ENCODE measurements at regions not wholly inside any gene's neighbourhood (a gene's known extent, or its start where the extent isn't known, plus 50 kb on each side); places are given as distances from the start of the nearest gene placed in this dataset.
"Not testable (repeated sequence)": the region's sequence is repeated elsewhere in the genome, so short reads cannot be mapped to it uniquely, and the experiment has no call there.

- TF ChIP-seq, protein P1, sequence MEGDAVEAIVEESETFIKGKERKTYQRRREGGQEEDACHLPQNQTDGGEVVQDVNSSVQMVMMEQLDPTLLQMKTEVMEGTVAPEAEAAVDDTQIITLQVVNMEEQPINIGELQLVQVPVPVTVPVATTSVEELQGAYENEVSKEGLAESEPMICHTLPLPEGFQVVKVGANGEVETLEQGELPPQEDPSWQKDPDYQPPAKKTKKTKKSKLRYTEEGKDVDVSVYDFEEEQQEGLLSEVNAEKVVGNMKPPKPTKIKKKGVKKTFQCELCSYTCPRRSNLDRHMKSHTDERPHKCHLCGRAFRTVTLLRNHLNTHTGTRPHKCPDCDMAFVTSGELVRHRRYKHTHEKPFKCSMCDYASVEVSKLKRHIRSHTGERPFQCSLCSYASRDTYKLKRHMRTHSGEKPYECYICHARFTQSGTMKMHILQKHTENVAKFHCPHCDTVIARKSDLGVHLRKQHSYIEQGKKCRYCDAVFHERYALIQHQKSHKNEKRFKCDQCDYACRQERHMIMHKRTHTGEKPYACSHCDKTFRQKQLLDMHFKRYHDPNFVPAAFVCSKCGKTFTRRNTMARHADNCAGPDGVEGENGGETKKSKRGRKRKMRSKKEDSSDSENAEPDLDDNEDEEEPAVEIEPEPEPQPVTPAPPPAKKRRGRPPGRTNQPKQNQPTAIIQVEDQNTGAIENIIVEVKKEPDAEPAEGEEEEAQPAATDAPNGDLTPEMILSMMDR (conservative IDR thresholded peaks at IDR 0.05; ENCODE audit: control insufficient read depth, insufficient read depth, low read depth, low read length), result no peak
- DNase-seq (ENCODE audit: low read depth), result no peak
- no peak overlapping the region for H3K4me3 ChIP-seq (ENCODE audit: control insufficient read depth, low read depth, low read length)
Observed at GRCh38 chr10:64771253-64772050, 1250.3 kb downstream of the REEP3 start.

GRCh38 chr10:64773357-64773756 lies 1252.2 kb downstream of the REEP3 start:
- H3K4me3 ChIP-seq (ENCODE audit: control insufficient read depth, low read depth, low read length), result no peak overlapping the region
- TF ChIP-seq, protein P1 (conservative IDR thresholded peaks at IDR 0.05; ENCODE audit: control insufficient read depth, insufficient read depth, low read depth, low read length), result no peak
- no peak for DNase-seq (ENCODE audit: low read depth)

- H3K4me3 ChIP-seq (ENCODE audit: control insufficient read depth, low read depth, low read length); DNase-seq (ENCODE audit: low read depth): not testable (repeated sequence)
Observed at GRCh38 chr10:64784451-64784850, 1263.2 kb downstream of the REEP3 start.

DNA sequence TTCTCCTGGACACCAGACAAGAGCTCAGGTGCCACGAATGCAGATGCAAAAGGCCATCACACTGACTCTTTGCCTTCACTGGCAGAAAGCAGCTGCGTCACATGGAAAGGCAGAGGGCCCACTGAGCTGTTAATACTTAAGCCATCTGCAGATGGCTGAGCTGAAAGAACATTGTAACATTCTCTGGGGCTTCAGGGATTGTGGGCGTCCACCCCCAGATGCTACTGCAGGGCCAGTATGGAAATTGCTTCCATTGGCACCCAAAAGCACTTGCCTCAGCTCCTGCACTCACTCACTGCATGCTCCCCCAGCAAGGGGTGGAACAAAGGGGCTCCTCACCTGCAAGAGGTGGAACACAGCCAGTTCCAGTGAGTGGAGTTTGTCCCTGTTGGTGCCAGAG lies 1264.6 kb downstream of the REEP3 start:
- TF ChIP-seq, protein P1 (conservative IDR thresholded peaks at IDR 0.05; ENCODE audit: control insufficient read depth, insufficient read depth, low read depth, low read length), result no peak
- H3K4me3 ChIP-seq (ENCODE audit: control insufficient read depth, low read depth, low read length), result no peak overlapping the region
- DNase-seq (ENCODE audit: low read depth), result no peak

GRCh38 chr10:64786989-64787388 lies 1265.8 kb downstream of the REEP3 start:
- DNase-seq (ENCODE audit: low read depth), result no peak
- TF ChIP-seq, protein P1 (conservative IDR thresholded peaks at IDR 0.05; ENCODE audit: control insufficient read depth, insufficient read depth, low read depth, low read length), result no peak
- H3K4me3 ChIP-seq (ENCODE audit: control insufficient read depth, low read depth, low read length), result no peak overlapping the region

- no peak overlapping the region for H3K4me3 ChIP-seq (ENCODE audit: control insufficient read depth, low read depth, low read length)
- TF ChIP-seq, protein P1 (conservative IDR thresholded peaks at IDR 0.05; ENCODE audit: control insufficient read depth, insufficient read depth, low read depth, low read length), result no peak
- no peak for DNase-seq (ENCODE audit: low read depth)
Observed at GRCh38 chr10:64795847-64796246, 1274.6 kb downstream of the REEP3 start.

DNA sequence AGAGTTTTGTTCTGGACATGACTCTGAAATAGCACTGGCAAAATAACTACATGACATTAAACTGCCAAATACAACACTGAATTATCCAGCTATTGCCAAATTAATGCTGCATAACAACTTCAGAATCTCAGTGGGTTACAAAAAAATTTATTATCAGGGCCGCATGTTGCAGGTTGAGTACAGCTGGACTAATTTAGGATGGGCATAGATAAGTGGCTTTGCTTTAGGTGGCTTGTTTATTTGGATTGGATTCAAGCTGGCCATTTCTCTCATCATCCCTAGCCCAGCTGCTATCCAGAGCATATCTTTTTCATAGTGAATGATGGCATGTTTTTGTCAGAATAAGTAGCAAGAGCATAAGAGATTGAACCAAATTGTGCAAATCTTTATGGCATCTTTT lies 1277.1 kb downstream of the REEP3 start:
- DNase-seq (ENCODE audit: low read depth), result no peak
- TF ChIP-seq, protein P1 (conservative IDR thresholded peaks at IDR 0.05; ENCODE audit: control insufficient read depth, insufficient read depth, low read depth, low read length), result no peak
- H3K4me3 ChIP-seq (ENCODE audit: control insufficient read depth, low read depth, low read length), result no peak overlapping the region

DNA sequence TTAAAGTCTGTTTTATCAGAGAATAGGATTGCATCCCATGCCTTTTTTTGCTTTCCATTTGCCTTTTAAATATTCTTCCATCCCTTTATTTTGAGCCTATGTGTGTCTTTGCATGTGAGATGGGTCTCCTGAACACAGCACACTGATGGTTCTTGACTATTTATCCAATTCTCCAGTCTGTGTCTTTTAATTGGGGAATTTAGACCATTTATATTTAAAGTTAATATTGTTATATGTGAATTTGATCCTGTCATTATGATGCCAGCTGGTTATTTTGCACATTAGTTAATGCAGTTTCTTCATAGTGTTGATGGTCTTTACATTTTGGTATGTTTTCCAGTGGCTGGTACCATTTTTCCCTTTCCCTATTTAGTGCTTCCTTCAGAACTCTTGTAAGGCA lies 1287.0 kb downstream of the REEP3 start:
- DNase-seq (ENCODE audit: low read depth); H3K4me3 ChIP-seq (ENCODE audit: control insufficient read depth, low read depth, low read length): not testable (repeated sequence)

DNA sequence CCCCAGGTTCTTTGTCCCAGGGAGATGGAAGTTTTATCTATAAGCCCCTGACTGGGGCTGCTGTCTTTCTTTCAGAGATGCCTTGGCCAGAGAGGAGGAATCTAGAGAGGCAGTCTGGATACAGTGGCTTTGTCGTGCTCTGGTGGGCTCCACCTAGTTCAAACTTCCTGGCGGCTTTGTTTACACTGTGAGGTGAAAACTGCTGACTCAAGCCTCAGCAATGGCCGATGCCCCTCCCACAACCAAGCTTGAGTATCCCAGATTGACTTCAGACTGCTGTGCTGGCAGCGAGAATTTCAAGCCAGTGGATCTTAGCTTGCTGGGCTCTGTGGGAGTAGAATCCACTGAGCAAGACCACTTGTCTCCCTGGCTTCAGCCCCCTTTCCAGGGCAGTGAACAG lies 1288.8 kb downstream of the REEP3 start:
- not testable (repeated sequence) for H3K4me3 ChIP-seq (ENCODE audit: control insufficient read depth, low read depth, low read length); DNase-seq (ENCODE audit: low read depth)

All from fibroblast of mammary gland (primary cell).